ENCODE measurements at regions not wholly inside any gene's neighbourhood (a gene's known extent, or its start where the extent isn't known, plus 50 kb on each side); places are given as distances from the start of the nearest gene placed in this dataset.

GRCh38 chr7:116087984-116088383 lies 57.4 kb upstream of the TFEC start:
- H3K9me3 ChIP-seq (ENCODE audit: low read length), result no peaks in the 10 kb centered on the region
- ChIA-PET POLR2A (interaction anchor here (0.8 kb wide), 1 partner anchor 588 kb away, joined by 4 read pairs; no protein-coding TSS in a partner anchor), CTCF (ENCODE audit: unreplicated experiment) (no interaction called here)
- H3K36me3 ChIP-seq (ENCODE audit: insufficient read depth, low read length), result no peaks in the 10 kb centered on the region
- no peaks in the 10 kb centered on the region for H4K20me1 ChIP-seq (ENCODE audit: insufficient read depth, low read length)
- no peak overlapping the region for H3K27ac ChIP-seq (ENCODE audit: low read depth, low read length, poor library complexity, severe bottlenecking)
- no peaks in the 10 kb centered on the region for H3K9me2 ChIP-seq (ENCODE audit: insufficient read depth, low read length)
- DNase-seq (ENCODE audit: low spot score), result no peak
- no peaks in the 10 kb centered on the region for H3K4me1 ChIP-seq (ENCODE audit: insufficient read depth, low read length, poor library complexity, severe bottlenecking)
- H3K4me3 ChIP-seq (ENCODE audit: low read depth, low read length, poor library complexity, severe bottlenecking), result no peak overlapping the region
- intact Hi-C loops (cut with micrococcal nuclease; ENCODE audit: unreplicated experiment), result no loop called here
- TF ChIP-seq CTCF (conservative IDR thresholded peaks at IDR 0.05; ENCODE audit: low read length) (no peak), EZH2phosphoT487 (IDR thresholded peaks at IDR 0.05; ENCODE audit: borderline replicate concordance, low read depth, low read length) (no peak)
- BruUV-seq (replicated peaks), result no TSS peak
- no peak overlapping the region for H2AFZ ChIP-seq (ENCODE audit: low read length)
- H3K4me2 ChIP-seq (ENCODE audit: low read length), result no peak overlapping the region
- H3K79me2 ChIP-seq (ENCODE audit: insufficient read depth, low read depth, low read length), result no peaks in the 10 kb centered on the region

DNA sequence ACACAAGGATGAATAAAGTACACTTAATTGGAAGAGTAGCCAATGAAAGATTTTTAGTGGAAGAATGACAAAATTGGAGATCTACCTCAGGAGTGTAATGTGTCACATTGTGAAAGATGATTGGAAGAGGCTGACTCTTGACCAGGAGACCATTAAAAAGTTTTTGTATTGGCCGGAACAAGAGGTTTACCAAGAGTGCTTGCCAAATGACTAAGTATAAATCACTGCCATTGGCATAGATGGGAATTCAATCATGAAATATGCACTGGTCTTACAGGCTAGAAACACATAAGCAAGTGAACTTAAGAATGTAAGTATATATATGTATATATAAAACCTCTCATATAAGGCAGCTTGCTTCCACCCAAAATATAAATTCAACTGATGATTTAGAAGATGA lies 58.7 kb upstream of the TFEC start:
- no peaks in the 10 kb centered on the region for H3K4me1 ChIP-seq (ENCODE audit: insufficient read depth, low read length, poor library complexity, severe bottlenecking)
- no peak for TF ChIP-seq CTCF (conservative IDR thresholded peaks at IDR 0.05; ENCODE audit: low read length)
- no peak for TF ChIP-seq EZH2phosphoT487 (IDR thresholded peaks at IDR 0.05; ENCODE audit: borderline replicate concordance, low read depth, low read length)
- no peaks in the 10 kb centered on the region for H3K79me2 ChIP-seq (ENCODE audit: insufficient read depth, low read depth, low read length)
- DNase-seq (ENCODE audit: low spot score), result no peak
- H2AFZ ChIP-seq (ENCODE audit: low read length), result no peak overlapping the region
- BruUV-seq (replicated peaks), result no TSS peak
- CTCF ChIA-PET (ENCODE audit: unreplicated experiment), result no interaction called here
- H3K27ac ChIP-seq (ENCODE audit: low read depth, low read length, poor library complexity, severe bottlenecking), result no peak overlapping the region
- H3K36me3 ChIP-seq (ENCODE audit: insufficient read depth, low read length), result no peaks in the 10 kb centered on the region
- POLR2A ChIA-PET, result no interaction called here
- H4K20me1 ChIP-seq (ENCODE audit: insufficient read depth, low read length), result no peaks in the 10 kb centered on the region
- no peaks in the 10 kb centered on the region for H3K9me2 ChIP-seq (ENCODE audit: insufficient read depth, low read length)
- H3K4me3 ChIP-seq (ENCODE audit: low read depth, low read length, poor library complexity, severe bottlenecking), result no peak overlapping the region
- intact Hi-C loops (cut with micrococcal nuclease; ENCODE audit: unreplicated experiment), result no loop called here
- H3K4me2 ChIP-seq (ENCODE audit: low read length), result no peak overlapping the region
- no peaks in the 10 kb centered on the region for H3K9me3 ChIP-seq (ENCODE audit: low read length)

DNA sequence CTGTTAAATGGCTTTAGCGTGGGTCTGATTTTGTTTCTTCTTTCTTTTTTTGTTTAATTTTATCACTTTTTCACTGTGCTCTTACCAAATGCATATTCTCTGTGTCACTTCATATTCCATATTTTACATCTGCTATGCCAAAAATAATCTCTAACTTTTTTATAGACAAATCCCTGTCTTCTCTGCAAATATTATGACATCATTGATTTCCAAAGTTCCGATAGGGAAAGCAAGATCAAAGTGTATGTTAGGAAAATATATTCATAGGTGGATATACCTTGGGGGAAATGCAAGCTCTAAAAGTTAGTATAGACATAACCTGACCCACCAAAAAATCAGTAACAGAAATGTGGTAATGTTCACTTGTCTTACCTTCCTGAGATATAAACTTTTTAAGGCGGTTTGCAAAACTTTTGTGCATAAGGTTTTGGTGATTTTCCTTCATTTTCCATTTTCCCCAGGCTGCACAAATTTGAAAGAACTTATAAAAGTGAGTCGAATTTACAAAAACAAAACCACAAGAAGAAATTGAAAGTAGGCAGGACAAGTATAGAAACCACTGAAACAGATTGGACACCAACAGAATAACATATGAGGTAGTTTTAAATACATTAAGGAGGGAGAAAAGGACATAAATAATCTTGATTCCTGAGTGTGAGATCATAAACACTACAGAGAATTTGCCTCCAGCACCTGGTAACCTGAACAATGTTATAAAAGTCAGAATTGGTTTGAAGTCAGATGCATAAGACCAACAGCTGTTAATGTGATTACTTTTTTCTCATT lies 63.1 kb upstream of the TFEC start:
- ChIA-PET CTCF (ENCODE audit: unreplicated experiment) (no interaction called here), POLR2A (no interaction called here)
- Histone ChIP-seq H3K79me2 (ENCODE audit: insufficient read depth, low read depth, low read length) (no peaks in the 10 kb centered on the region), H3K4me3 (ENCODE audit: low read depth, low read length, poor library complexity, severe bottlenecking) (no peak overlapping the region), H3K9me2 (ENCODE audit: insufficient read depth, low read length) (no peaks in the 10 kb centered on the region), H2AFZ (ENCODE audit: low read length) (no peak overlapping the region), H4K20me1 (ENCODE audit: insufficient read depth, low read length) (no peaks in the 10 kb centered on the region), H3K4me2 (ENCODE audit: low read length) (no peak overlapping the region), H3K36me3 (ENCODE audit: insufficient read depth, low read length) (no peaks in the 10 kb centered on the region), H3K4me1 (ENCODE audit: insufficient read depth, low read length, poor library complexity, severe bottlenecking) (no peaks in the 10 kb centered on the region), H3K9me3 (ENCODE audit: low read length) (no peaks in the 10 kb centered on the region), H3K27ac (ENCODE audit: low read depth, low read length, poor library complexity, severe bottlenecking) (no peak overlapping the region)
- intact Hi-C loops (cut with micrococcal nuclease; ENCODE audit: unreplicated experiment), result no loop called here
- TF ChIP-seq EZH2phosphoT487 (IDR thresholded peaks at IDR 0.05; ENCODE audit: borderline replicate concordance, low read depth, low read length) (no peak), CTCF (conservative IDR thresholded peaks at IDR 0.05; ENCODE audit: low read length) (no peak)
- DNase-seq (ENCODE audit: low spot score), result no peak
- no TSS peak for BruUV-seq (replicated peaks)

Measured in OCI-LY7 (cell line).